ENCODE measurements at regions not wholly inside any gene's neighbourhood (a gene's known extent, or its start where the extent isn't known, plus 50 kb on each side); places are given as distances from the start of the nearest gene placed in this dataset.

GRCh38 chr5:4720831-4721230 is 419.3 kb upstream of the ADAMTS16 start:
- H3K4me1 ChIP-seq = no peaks in the 10 kb centered on the region
- TF ChIP-seq CTCF (IDR thresholded peaks at IDR 0.05) (no peak), POLR2AphosphoS5 (IDR thresholded peaks at IDR 0.05; ENCODE audit: insufficient read depth in 1 of 2, low read depth in 1 of 2) (no peak), POLR2A (IDR thresholded peaks at IDR 0.05) (no peak)
- no peaks in the 10 kb centered on the region for H3K9me3 ChIP-seq
- H3K36me3 ChIP-seq = no peaks in the 10 kb centered on the region
- no peak for DNase-seq (ENCODE audit: extremely low spot score in 2 of 2)
- intact Hi-C loops (cut with DNase I) = no loop called here
- H3K27ac ChIP-seq = no peak overlapping the region
- H3K27me3 ChIP-seq = no peaks in the 10 kb centered on the region
- H3K4me3 ChIP-seq = no peak overlapping the region

- intact Hi-C loops (cut with DNase I) = no loop called here
- no peak for DNase-seq (ENCODE audit: extremely low spot score in 2 of 2)
- no peaks in the 10 kb centered on the region for H3K4me1 ChIP-seq
- TF ChIP-seq POLR2A (IDR thresholded peaks at IDR 0.05) = no peak
- no peak for TF ChIP-seq POLR2AphosphoS5 (IDR thresholded peaks at IDR 0.05; ENCODE audit: insufficient read depth in 1 of 2, low read depth in 1 of 2)
- TF ChIP-seq CTCF (IDR thresholded peaks at IDR 0.05) = no peak
- no peaks in the 10 kb centered on the region for H3K9me3 ChIP-seq
- no peak overlapping the region for H3K4me3 ChIP-seq
- no peaks in the 10 kb centered on the region for H3K27me3 ChIP-seq
- H3K36me3 ChIP-seq = no peaks in the 10 kb centered on the region
- no peak overlapping the region for H3K27ac ChIP-seq
Measured at GRCh38 chr5:4722886-4723285, 417.2 kb upstream of the ADAMTS16 start.

GRCh38 chr5:4725594-4725993 is 414.5 kb upstream of the ADAMTS16 start:
- H3K27ac ChIP-seq = no peak overlapping the region
- H3K36me3 ChIP-seq = no peaks in the 10 kb centered on the region
- H3K9me3 ChIP-seq = no peaks in the 10 kb centered on the region
- intact Hi-C loops (cut with DNase I) = no loop called here
- TF ChIP-seq POLR2AphosphoS5 (IDR thresholded peaks at IDR 0.05; ENCODE audit: insufficient read depth in 1 of 2, low read depth in 1 of 2) (no peak), CTCF (IDR thresholded peaks at IDR 0.05) (no peak), POLR2A (IDR thresholded peaks at IDR 0.05) (no peak)
- H3K4me3 ChIP-seq = no peak overlapping the region
- no peaks in the 10 kb centered on the region for H3K27me3 ChIP-seq
- no peak for DNase-seq (ENCODE audit: extremely low spot score in 2 of 2)
- H3K4me1 ChIP-seq = no peaks in the 10 kb centered on the region

GRCh38 chr5:4730279-4730678 is 409.9 kb upstream of the ADAMTS16 start:
- Histone ChIP-seq H3K36me3 (no peaks in the 10 kb centered on the region), H3K4me1 (no peaks in the 10 kb centered on the region), H3K9me3 (no peaks in the 10 kb centered on the region), H3K4me3 (no peak overlapping the region), H3K27me3 (no peaks in the 10 kb centered on the region), H3K27ac (no peak overlapping the region)
- TF ChIP-seq CTCF (IDR thresholded peaks at IDR 0.05) (no peak), POLR2A (IDR thresholded peaks at IDR 0.05) (no peak), POLR2AphosphoS5 (IDR thresholded peaks at IDR 0.05; ENCODE audit: insufficient read depth in 1 of 2, low read depth in 1 of 2) (no peak)
- intact Hi-C loops (cut with DNase I) = no loop called here
- DNase-seq (ENCODE audit: extremely low spot score in 2 of 2) = no peak

GRCh38 chr5:4734348-4734747 is 405.8 kb upstream of the ADAMTS16 start:
- no peak for TF ChIP-seq POLR2AphosphoS5 (IDR thresholded peaks at IDR 0.05; ENCODE audit: insufficient read depth in 1 of 2, low read depth in 1 of 2)
- no peak for TF ChIP-seq POLR2A (IDR thresholded peaks at IDR 0.05)
- no peak for TF ChIP-seq CTCF (IDR thresholded peaks at IDR 0.05)
- intact Hi-C loops (cut with DNase I) = no loop called here
- H3K27ac ChIP-seq = no peak overlapping the region
- H3K27me3 ChIP-seq = no peaks in the 10 kb centered on the region
- H3K4me3 ChIP-seq = no peak overlapping the region
- no peaks in the 10 kb centered on the region for H3K4me1 ChIP-seq
- no peak for DNase-seq (ENCODE audit: extremely low spot score in 2 of 2)
- no peaks in the 10 kb centered on the region for H3K36me3 ChIP-seq
- no peaks in the 10 kb centered on the region for H3K9me3 ChIP-seq
